GM23338 (cell line): ENCODE measurements at regions not wholly inside any gene's neighbourhood (a gene's known extent, or its start where the extent isn't known, plus 50 kb on each side); places are given as distances from the start of the nearest gene placed in this dataset.

Experiments used
- ATAC-seq: fragments of 200-7000 bp; cut with Tn5 transposase; 3 replicates; pipeline ENCODE4 v1.9.1; 2020
- DNase-seq: peaks from one replicate; pipeline ENCODE4 v3.0.0-alpha.2; 2015; ENCODE audit warnings: low spot score
- H2AFZ ChIP-seq: fragments of 200-600 bp; sonication (generic); 2 replicates; pipeline ENCODE4 v1.8.0; 2016; ENCODE audit warnings: antibody characterized with exemption, mild to moderate bottlenecking, moderate library complexity
- H3F3A ChIP-seq: fragments of 200-600 bp; sonication (generic); replicated peaks from 2 replicates; pipeline ENCODE4 v1.8.0; 2017; ENCODE audit warnings: antibody characterized with exemption, mixed run types, low read depth
- H3K27ac ChIP-seq: fragments of 200-600 bp; sonication (generic); 2 replicates; pipeline ENCODE4 v1.6.1; 2016; ENCODE audit warnings: low read depth
- H3K27me3 ChIP-seq: fragments of 200-600 bp; sonication (generic); 2 replicates; pipeline ENCODE4 v1.8.0; 2016; ENCODE audit warnings: mild to moderate bottlenecking, mixed run types, moderate library complexity; ENCODE audit not compliant: insufficient read depth
- H3K36me3 ChIP-seq: fragments of 200-600 bp; sonication (generic); 2 replicates; pipeline ENCODE4 v1.8.0; 2016; ENCODE audit warnings: mild to moderate bottlenecking; ENCODE audit not compliant: insufficient read depth
- H3K4me1 ChIP-seq: fragments of 200-600 bp; sonication (generic); 2 replicates; pipeline ENCODE4 v1.8.0; 2016; ENCODE audit warnings: mild to moderate bottlenecking, moderate library complexity; ENCODE audit not compliant: insufficient read depth
- H3K4me2 ChIP-seq: fragments of 200-600 bp; sonication (generic); 2 replicates; pipeline ENCODE4 v1.7.1; 2017; ENCODE audit warnings: mixed run types
- H3K4me3 ChIP-seq: fragments of 200-600 bp; sonication (generic); 2 replicates; pipeline ENCODE4 v1.6.1; 2016; ENCODE audit warnings: mixed run types
- H3K79me2 ChIP-seq: fragments of 200-600 bp; sonication (generic); replicated peaks from 2 replicates; pipeline ENCODE4 v1.8.0; 2017; ENCODE audit warnings: mild to moderate bottlenecking; ENCODE audit not compliant: insufficient read depth
- H3K9me2 ChIP-seq: fragments of 200-600 bp; sonication (generic); 2 replicates; pipeline ENCODE4 v1.8.0; 2017; ENCODE audit not compliant: insufficient read depth
- H4K20me1 ChIP-seq: fragments of 200-600 bp; sonication (generic); replicated peaks from 2 replicates; pipeline ENCODE4 v1.8.0; 2017; ENCODE audit warnings: mild to moderate bottlenecking; ENCODE audit not compliant: insufficient read depth
- H3K27ac Mint-ChIP-seq: 2 replicates; pipeline ENCODE4 v1.8.0; 2020; ENCODE audit warnings: inconsistent platforms, mild to moderate bottlenecking, moderate library complexity, mixed read lengths
- H3K27me3 Mint-ChIP-seq: 3 replicates; pipeline ENCODE4 v1.8.0; 2022; ENCODE audit warnings: low read depth, mild to moderate bottlenecking, moderate library complexity, mixed read lengths, inconsistent platforms; ENCODE audit not compliant: insufficient read depth, poor library complexity
- H3K36me3 Mint-ChIP-seq: 3 replicates; pipeline ENCODE4 v1.8.0; 2021; ENCODE audit warnings: low read depth, mild to moderate bottlenecking, inconsistent platforms, moderate library complexity, mixed read lengths
- H3K4me1 Mint-ChIP-seq: 3 replicates; pipeline ENCODE4 v1.8.0; 2020; ENCODE audit warnings: mild to moderate bottlenecking, inconsistent platforms, mixed read lengths
- H3K4me3 Mint-ChIP-seq: 3 replicates; pipeline ENCODE4 v1.8.0; 2021; ENCODE audit warnings: moderate library complexity, mild to moderate bottlenecking, inconsistent platforms, mixed read lengths
- H3K9me3 Mint-ChIP-seq: 3 replicates; pipeline ENCODE4 v1.8.0; 2020; ENCODE audit warnings: moderate library complexity, mild to moderate bottlenecking, inconsistent platforms, mixed read lengths
- CREB1 ChIP-seq: fragments of 250-450 bp; sonication (Bioruptor Pico); IDR thresholded peaks from 2 replicates; pipeline ENCODE4 v1.5.0; 2020; ENCODE audit warnings: low read depth, mild to moderate bottlenecking, moderate library complexity
- EZH2 ChIP-seq: fragments of 200-600 bp; sonication (generic); IDR thresholded peaks from one replicate; pipeline ENCODE4 v1.8.0; 2017; ENCODE audit warnings: antibody characterized with exemption, mild to moderate bottlenecking, low read depth; ENCODE audit not compliant: unreplicated experiment
- EZH2phosphoT487 ChIP-seq: fragments of 200-600 bp; sonication (generic); IDR thresholded peaks from one replicate; pipeline ENCODE4 v1.8.1; 2018; ENCODE audit warnings: antibody characterized with exemption; ENCODE audit not compliant: unreplicated experiment
- JUNB ChIP-seq: IDR thresholded peaks from one replicate; pipeline ENCODE4 v1.6.1; 2016; ENCODE audit warnings: antibody characterized with exemption; ENCODE audit not compliant: unreplicated experiment
- NANOG ChIP-seq: IDR thresholded peaks from 2 replicates; pipeline ENCODE4 v1.6.1; 2016; ENCODE audit warnings: antibody characterized with exemption, borderline replicate concordance
- POLR2AphosphoS5 ChIP-seq: IDR thresholded peaks from 2 replicates; pipeline ENCODE4 v1.6.1; 2016; ENCODE audit warnings: antibody characterized with exemption, low read depth
- STAT1 ChIP-seq: IDR thresholded peaks from one replicate; pipeline ENCODE4 v1.6.1; 2016; ENCODE audit warnings: antibody characterized with exemption; ENCODE audit not compliant: unreplicated experiment
- ZNF331 ChIP-seq: fragments of 250-450 bp; sonication (Bioruptor Pico); IDR thresholded peaks from 2 replicates; pipeline ENCODE4 v1.5.0; 2020; ENCODE audit warnings: low read depth, mild to moderate bottlenecking, moderate library complexity
- TF ChIP-seq, protein P1 (sequence below), 2 experiments: fragments of 200-600 bp in 1 of 2; sonication (generic) in 1 of 2; conservative IDR thresholded peaks; 2 replicates each; pipeline versions ENCODE4 v1.5.1 to v1.6.1; 2016 to 2017; ENCODE audit warnings: antibody characterized with exemption in 2 of 2, low read depth in 2 of 2, mild to moderate bottlenecking in 2 of 2, moderate library complexity in 1 of 2
- TF ChIP-seq, protein P2 (sequence below): IDR thresholded peaks from 2 replicates; pipeline ENCODE4 v1.6.1; 2016; ENCODE audit warnings: antibody characterized with exemption
- TF ChIP-seq, protein P3 (sequence below): IDR thresholded peaks from one replicate; pipeline ENCODE4 v1.6.1; 2018; ENCODE audit warnings: antibody characterized with exemption; ENCODE audit not compliant: unreplicated experiment
- TF ChIP-seq, protein P4 (sequence below): fragments of 250-450 bp; sonication (Bioruptor Pico); IDR thresholded peaks from 2 replicates; pipeline ENCODE4 v1.5.0; 2020; ENCODE audit warnings: mild to moderate bottlenecking, moderate library complexity

DNA sequence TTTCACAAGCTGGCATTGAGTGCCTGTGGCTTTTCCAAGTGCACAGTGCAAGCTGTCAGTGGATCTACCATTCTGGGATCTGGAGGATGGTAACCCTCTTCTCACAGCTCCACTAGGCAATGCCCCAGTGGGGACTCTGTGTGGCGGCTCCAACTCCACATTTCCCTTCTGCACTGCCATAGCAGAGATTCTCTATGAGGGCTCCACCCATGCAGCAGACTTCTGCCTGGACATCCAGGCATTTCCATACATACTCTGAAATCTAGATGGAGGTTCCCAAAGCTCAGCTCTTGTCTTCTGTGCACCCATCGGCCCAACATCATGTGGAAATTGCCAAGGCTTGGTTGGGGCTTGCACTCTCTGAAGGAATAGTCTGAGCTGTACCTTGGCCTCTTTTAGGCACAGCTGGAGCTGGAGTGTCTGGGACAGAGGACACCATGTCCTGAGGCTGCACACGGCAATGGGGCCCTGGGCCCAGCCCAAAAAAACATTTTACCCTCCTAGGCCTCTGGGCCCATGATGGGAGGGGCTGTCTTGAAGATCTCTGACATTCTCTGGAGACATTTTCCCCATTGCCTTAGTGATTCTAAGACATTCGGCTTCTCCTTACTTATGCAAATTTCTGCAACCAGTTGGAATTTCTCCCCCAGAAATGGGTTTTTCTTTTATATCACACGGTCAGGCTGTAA, 313.3 kb upstream of the SFSWAP start (continued):
- TF ChIP-seq, protein P1, sequence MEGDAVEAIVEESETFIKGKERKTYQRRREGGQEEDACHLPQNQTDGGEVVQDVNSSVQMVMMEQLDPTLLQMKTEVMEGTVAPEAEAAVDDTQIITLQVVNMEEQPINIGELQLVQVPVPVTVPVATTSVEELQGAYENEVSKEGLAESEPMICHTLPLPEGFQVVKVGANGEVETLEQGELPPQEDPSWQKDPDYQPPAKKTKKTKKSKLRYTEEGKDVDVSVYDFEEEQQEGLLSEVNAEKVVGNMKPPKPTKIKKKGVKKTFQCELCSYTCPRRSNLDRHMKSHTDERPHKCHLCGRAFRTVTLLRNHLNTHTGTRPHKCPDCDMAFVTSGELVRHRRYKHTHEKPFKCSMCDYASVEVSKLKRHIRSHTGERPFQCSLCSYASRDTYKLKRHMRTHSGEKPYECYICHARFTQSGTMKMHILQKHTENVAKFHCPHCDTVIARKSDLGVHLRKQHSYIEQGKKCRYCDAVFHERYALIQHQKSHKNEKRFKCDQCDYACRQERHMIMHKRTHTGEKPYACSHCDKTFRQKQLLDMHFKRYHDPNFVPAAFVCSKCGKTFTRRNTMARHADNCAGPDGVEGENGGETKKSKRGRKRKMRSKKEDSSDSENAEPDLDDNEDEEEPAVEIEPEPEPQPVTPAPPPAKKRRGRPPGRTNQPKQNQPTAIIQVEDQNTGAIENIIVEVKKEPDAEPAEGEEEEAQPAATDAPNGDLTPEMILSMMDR (conservative IDR thresholded peaks at IDR 0.05; ENCODE audit: low read depth in 2 of 2) = no peak
- TF ChIP-seq NANOG (no peak), EZH2phosphoT487 (no peak), JUNB (no peak)

DNA sequence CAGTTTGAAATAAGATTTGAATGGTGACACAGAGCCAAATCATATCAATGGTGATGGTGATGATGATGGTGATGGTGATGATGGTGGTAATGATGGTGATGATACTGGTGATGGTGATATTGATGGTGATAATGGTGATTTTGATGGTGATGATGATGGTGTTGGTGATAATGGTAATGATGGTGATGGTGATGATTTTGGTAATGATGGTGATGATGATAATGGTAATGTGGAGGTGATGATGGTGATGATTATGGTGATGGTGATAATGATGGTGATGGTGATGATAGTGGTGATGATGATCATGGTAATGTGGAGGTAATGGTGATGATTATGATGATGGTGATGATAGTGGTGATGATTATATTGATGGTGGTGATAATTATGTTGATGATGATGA, 311.9 kb upstream of the SFSWAP start:
- H3F3A ChIP-seq = no peaks in the 10 kb centered on the region
- no peaks in the 10 kb centered on the region for H3K4me1 ChIP-seq
- H3K4me1 Mint-ChIP-seq = peaks cover 2% of the 10 kb centered on the region; the same call in 1 of the 3 replicates
- H3K27me3 ChIP-seq = no peaks in the 10 kb centered on the region
- peaks cover 8% of the 10 kb centered on the region for H3K27me3 Mint-ChIP-seq
- no peak overlapping the region for H3K27ac ChIP-seq
- H3K36me3 Mint-ChIP-seq = peaks cover 21% of the 10 kb centered on the region
- no peak overlapping the region for H3K4me3 Mint-ChIP-seq
- H3K36me3 ChIP-seq = no peaks in the 10 kb centered on the region
- H4K20me1 ChIP-seq = no peaks in the 10 kb centered on the region
- no peak for ATAC-seq
- H3K4me3 ChIP-seq = no peak overlapping the region
- no peaks in the 10 kb centered on the region for H3K9me2 ChIP-seq
- H3K27ac Mint-ChIP-seq = no peak overlapping the region
- no peak overlapping the region for H3K4me2 ChIP-seq
- H3K79me2 ChIP-seq = no peaks in the 10 kb centered on the region
- H3K9me3 Mint-ChIP-seq = peaks cover 20% of the 10 kb centered on the region
- no peak overlapping the region for H2AFZ ChIP-seq
- no peak for DNase-seq
- no peak for TF ChIP-seq JUNB
- no peak for TF ChIP-seq EZH2phosphoT487
- no peak for TF ChIP-seq STAT1
- no peak for TF ChIP-seq ZNF331 (CRISPR knock-in tag)
- no peak for TF ChIP-seq CREB1 (CRISPR knock-in tag)
- no peak for TF ChIP-seq NANOG
- TF ChIP-seq EZH2 = no peak
- TF ChIP-seq, protein P2, sequence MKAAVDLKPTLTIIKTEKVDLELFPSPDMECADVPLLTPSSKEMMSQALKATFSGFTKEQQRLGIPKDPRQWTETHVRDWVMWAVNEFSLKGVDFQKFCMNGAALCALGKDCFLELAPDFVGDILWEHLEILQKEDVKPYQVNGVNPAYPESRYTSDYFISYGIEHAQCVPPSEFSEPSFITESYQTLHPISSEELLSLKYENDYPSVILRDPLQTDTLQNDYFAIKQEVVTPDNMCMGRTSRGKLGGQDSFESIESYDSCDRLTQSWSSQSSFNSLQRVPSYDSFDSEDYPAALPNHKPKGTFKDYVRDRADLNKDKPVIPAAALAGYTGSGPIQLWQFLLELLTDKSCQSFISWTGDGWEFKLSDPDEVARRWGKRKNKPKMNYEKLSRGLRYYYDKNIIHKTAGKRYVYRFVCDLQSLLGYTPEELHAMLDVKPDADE = no peak
- TF ChIP-seq, protein P3, sequence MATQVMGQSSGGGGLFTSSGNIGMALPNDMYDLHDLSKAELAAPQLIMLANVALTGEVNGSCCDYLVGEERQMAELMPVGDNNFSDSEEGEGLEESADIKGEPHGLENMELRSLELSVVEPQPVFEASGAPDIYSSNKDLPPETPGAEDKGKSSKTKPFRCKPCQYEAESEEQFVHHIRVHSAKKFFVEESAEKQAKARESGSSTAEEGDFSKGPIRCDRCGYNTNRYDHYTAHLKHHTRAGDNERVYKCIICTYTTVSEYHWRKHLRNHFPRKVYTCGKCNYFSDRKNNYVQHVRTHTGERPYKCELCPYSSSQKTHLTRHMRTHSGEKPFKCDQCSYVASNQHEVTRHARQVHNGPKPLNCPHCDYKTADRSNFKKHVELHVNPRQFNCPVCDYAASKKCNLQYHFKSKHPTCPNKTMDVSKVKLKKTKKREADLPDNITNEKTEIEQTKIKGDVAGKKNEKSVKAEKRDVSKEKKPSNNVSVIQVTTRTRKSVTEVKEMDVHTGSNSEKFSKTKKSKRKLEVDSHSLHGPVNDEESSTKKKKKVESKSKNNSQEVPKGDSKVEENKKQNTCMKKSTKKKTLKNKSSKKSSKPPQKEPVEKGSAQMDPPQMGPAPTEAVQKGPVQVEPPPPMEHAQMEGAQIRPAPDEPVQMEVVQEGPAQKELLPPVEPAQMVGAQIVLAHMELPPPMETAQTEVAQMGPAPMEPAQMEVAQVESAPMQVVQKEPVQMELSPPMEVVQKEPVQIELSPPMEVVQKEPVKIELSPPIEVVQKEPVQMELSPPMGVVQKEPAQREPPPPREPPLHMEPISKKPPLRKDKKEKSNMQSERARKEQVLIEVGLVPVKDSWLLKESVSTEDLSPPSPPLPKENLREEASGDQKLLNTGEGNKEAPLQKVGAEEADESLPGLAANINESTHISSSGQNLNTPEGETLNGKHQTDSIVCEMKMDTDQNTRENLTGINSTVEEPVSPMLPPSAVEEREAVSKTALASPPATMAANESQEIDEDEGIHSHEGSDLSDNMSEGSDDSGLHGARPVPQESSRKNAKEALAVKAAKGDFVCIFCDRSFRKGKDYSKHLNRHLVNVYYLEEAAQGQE = no peak
- TF ChIP-seq, protein P4, sequence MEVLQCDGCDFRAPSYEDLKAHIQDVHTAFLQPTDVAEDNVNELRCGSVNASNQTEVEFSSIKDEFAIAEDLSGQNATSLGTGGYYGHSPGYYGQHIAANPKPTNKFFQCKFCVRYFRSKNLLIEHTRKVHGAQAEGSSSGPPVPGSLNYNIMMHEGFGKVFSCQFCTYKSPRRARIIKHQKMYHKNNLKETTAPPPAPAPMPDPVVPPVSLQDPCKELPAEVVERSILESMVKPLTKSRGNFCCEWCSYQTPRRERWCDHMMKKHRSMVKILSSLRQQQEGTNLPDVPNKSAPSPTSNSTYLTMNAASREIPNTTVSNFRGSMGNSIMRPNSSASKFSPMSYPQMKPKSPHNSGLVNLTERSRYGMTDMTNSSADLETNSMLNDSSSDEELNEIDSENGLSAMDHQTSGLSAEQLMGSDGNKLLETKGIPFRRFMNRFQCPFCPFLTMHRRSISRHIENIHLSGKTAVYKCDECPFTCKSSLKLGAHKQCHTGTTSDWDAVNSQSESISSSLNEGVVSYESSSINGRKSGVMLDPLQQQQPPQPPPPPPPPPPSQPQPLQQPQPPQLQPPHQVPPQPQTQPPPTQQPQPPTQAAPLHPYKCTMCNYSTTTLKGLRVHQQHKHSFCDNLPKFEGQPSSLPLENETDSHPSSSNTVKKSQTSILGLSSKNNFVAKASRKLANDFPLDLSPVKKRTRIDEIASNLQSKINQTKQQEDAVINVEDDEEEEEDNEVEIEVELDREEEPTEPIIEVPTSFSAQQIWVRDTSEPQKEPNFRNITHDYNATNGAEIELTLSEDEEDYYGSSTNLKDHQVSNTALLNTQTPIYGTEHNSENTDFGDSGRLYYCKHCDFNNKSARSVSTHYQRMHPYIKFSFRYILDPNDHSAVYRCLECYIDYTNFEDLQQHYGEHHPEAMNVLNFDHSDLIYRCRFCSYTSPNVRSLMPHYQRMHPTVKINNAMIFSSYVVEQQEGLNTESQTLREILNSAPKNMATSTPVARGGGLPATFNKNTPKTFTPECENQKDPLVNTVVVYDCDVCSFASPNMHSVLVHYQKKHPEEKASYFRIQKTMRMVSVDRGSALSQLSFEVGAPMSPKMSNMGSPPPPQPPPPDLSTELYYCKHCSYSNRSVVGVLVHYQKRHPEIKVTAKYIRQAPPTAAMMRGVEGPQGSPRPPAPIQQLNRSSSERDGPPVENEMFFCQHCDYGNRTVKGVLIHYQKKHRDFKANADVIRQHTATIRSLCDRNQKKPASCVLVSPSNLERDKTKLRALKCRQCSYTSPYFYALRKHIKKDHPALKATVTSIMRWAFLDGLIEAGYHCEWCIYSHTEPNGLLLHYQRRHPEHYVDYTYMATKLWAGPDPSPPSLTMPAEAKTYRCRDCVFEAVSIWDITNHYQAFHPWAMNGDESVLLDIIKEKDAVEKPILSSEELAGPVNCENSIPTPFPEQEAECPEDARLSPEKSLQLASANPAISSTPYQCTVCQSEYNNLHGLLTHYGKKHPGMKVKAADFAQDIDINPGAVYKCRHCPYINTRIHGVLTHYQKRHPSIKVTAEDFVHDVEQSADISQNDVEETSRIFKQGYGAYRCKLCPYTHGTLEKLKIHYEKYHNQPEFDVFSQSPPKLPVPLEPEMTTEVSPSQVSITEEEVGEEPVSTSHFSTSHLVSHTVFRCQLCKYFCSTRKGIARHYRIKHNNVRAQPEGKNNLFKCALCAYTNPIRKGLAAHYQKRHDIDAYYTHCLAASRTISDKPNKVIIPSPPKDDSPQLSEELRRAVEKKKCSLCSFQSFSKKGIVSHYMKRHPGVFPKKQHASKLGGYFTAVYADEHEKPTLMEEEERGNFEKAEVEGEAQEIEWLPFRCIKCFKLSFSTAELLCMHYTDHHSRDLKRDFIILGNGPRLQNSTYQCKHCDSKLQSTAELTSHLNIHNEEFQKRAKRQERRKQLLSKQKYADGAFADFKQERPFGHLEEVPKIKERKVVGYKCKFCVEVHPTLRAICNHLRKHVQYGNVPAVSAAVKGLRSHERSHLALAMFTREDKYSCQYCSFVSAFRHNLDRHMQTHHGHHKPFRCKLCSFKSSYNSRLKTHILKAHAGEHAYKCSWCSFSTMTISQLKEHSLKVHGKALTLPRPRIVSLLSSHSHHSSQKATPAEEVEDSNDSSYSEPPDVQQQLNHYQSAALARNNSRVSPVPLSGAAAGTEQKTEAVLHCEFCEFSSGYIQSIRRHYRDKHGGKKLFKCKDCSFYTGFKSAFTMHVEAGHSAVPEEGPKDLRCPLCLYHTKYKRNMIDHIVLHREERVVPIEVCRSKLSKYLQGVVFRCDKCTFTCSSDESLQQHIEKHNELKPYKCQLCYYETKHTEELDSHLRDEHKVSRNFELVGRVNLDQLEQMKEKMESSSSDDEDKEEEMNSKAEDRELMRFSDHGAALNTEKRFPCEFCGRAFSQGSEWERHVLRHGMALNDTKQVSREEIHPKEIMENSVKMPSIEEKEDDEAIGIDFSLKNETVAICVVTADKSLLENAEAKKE (CRISPR knock-in tag) = no peak
- TF ChIP-seq POLR2AphosphoS5 = no peak
